PC-3 (cell line): ENCODE measurements at regions not wholly inside any gene's neighbourhood (a gene's known extent, or its start where the extent isn't known, plus 50 kb on each side); places are given as distances from the start of the nearest gene placed in this dataset.

ENCODE experiments used
- EZH2 ChIP-seq: fragments of 300-600 bp; sonication (generic); IDR thresholded peaks from one replicate; pipeline ENCODE4 v1.6.1; 2017; ENCODE audit warnings: antibody characterized with exemption, mild to moderate bottlenecking, low read length; ENCODE audit not compliant: unreplicated experiment
- EZH2phosphoT487 ChIP-seq: fragments of 300-600 bp; sonication (generic); IDR thresholded peaks from 2 replicates; pipeline ENCODE4 v1.6.1; 2018; ENCODE audit warnings: mild to moderate bottlenecking, antibody characterized with exemption, low read length, borderline replicate concordance
- TF ChIP-seq, protein P1 (sequence below): fragments of 300-600 bp; sonication (generic); conservative IDR thresholded peaks from 2 replicates; pipeline ENCODE4 v1.5.1; 2017; ENCODE audit warnings: antibody characterized with exemption, low read depth, mild to moderate bottlenecking, low read length

DNA sequence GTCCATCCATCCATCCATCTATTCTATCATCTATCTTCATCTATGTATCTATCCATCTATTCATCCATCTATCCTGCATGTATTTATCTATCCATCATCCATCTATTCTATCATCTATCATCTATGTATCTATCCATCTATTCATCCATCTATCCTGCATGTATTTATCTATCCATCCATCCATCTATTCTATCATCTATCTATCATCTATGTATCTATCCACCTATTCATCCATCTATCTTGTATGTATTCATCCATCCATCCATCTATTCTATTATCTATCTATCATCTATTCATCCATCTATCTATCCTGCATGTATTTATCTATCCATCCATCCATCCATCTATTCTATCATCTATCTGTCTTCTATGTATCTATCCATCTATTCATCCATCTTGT, 65.9 kb upstream of the PPP2R3B start:
- TF ChIP-seq EZH2 (no peak), EZH2phosphoT487 (no peak)
- TF ChIP-seq, protein P1, sequence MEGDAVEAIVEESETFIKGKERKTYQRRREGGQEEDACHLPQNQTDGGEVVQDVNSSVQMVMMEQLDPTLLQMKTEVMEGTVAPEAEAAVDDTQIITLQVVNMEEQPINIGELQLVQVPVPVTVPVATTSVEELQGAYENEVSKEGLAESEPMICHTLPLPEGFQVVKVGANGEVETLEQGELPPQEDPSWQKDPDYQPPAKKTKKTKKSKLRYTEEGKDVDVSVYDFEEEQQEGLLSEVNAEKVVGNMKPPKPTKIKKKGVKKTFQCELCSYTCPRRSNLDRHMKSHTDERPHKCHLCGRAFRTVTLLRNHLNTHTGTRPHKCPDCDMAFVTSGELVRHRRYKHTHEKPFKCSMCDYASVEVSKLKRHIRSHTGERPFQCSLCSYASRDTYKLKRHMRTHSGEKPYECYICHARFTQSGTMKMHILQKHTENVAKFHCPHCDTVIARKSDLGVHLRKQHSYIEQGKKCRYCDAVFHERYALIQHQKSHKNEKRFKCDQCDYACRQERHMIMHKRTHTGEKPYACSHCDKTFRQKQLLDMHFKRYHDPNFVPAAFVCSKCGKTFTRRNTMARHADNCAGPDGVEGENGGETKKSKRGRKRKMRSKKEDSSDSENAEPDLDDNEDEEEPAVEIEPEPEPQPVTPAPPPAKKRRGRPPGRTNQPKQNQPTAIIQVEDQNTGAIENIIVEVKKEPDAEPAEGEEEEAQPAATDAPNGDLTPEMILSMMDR: no peak
